ENCODE measurements at regions not wholly inside any gene's neighbourhood (a gene's known extent, or its start where the extent isn't known, plus 50 kb on each side); places are given as distances from the start of the nearest gene placed in this dataset.
A peak's percentile ranks its signal among the peaks of the same experiment; 100 is the strongest.

DNA sequence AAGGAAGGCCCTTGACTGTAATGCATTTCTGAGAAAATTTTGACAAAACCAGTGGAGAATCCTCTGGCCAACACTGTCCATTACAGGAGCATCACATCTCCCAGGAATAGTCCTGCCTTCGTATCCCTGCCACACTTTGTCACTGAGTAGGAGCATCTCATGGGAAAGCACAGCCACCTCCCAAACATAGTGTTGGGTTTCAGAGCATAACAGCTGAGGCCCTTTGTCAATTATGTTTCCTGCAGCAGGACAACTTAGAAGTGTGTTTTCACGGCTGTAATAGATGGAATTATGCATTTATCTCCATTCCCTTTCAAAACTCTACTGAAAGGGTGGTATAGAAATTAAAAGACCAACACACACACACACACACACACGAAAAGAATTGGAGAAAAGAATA, 91.1 kb upstream of the SMAD1 start:
- Mint-ChIP-seq H3K4me1 (peaks cover 20% of the 10 kb centered on the region), H3K27ac (peak overlapping the region in 1 of 3 experiments; percentile 49), H3K4me3 (no peak overlapping the region), H3K27me3 (ENCODE audit: low read depth) (peaks cover 4% of the 10 kb centered on the region), H3K36me3 (ENCODE audit: low read depth) (no peaks in the 10 kb centered on the region), H3K9me3 (no peaks in the 10 kb centered on the region)
- TF ChIP-seq, protein P1, sequence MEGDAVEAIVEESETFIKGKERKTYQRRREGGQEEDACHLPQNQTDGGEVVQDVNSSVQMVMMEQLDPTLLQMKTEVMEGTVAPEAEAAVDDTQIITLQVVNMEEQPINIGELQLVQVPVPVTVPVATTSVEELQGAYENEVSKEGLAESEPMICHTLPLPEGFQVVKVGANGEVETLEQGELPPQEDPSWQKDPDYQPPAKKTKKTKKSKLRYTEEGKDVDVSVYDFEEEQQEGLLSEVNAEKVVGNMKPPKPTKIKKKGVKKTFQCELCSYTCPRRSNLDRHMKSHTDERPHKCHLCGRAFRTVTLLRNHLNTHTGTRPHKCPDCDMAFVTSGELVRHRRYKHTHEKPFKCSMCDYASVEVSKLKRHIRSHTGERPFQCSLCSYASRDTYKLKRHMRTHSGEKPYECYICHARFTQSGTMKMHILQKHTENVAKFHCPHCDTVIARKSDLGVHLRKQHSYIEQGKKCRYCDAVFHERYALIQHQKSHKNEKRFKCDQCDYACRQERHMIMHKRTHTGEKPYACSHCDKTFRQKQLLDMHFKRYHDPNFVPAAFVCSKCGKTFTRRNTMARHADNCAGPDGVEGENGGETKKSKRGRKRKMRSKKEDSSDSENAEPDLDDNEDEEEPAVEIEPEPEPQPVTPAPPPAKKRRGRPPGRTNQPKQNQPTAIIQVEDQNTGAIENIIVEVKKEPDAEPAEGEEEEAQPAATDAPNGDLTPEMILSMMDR (IDR thresholded peaks at IDR 0.05; ENCODE audit: unreplicated experiment in 3 of 3), result no peak

DNA sequence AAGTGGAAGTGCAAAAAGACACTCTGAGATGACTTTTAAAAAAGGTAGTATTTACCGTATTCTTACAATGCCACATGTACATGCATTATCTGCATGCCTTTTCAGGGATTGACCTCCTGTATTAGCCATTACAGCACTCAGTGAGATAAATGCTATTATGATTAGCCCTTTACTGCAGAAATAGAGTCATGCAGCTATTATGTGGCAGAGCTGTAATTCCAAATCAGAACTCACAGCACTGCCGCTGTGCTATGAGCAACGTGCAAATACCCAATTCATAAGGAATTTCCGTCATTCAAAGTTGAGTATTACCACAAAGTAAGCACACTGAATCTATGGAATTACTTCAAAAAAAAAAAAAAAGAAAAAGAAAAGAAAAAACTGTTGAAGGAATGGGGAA, 92.1 kb upstream of the SMAD1 start:
- Mint-ChIP-seq H3K4me3 (no peak overlapping the region), H3K9me3 (peaks cover 7% of the 10 kb centered on the region)

DNA sequence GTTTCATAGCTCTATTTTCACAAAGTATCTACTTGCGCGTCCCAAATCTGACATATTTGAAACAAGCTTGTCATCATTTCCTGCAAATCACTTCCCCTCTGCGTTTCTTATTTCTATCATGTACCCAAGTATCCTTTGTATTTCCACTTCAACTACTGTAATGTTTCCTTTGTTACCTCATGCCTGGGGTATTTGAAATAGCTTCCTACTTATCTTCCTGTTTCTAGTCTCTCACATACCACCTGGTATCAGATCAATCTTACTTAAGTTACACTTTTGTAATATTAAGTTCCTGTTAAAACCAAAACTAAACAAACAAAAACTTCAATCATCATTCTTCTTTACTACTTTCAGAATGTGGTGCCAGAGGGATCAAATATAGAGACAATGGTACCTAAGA, 93.6 kb upstream of the SMAD1 start:
- Mint-ChIP-seq H3K36me3 (ENCODE audit: low read depth) (no peaks in the 10 kb centered on the region), H3K9me3 (peaks cover 17% of the 10 kb centered on the region), H3K27me3 (ENCODE audit: low read depth) (peaks cover 4% of the 10 kb centered on the region), H3K27ac (no peak overlapping the region), H3K4me3 (no peak overlapping the region), H3K4me1 (peaks cover 20% of the 10 kb centered on the region)
- TF ChIP-seq, protein P1 (IDR thresholded peaks at IDR 0.05; ENCODE audit: unreplicated experiment in 3 of 3), result no peak

More for the DNA sequence above, 92.1 kb upstream of the SMAD1 start:
- H3K4me1 Mint-ChIP-seq, result peaks cover 20% of the 10 kb centered on the region
- peaks cover 4% of the 10 kb centered on the region for H3K27me3 Mint-ChIP-seq (ENCODE audit: low read depth)
- H3K36me3 Mint-ChIP-seq (ENCODE audit: low read depth), result no peaks in the 10 kb centered on the region
- H3K27ac Mint-ChIP-seq, result no peak overlapping the region
- TF ChIP-seq, protein P1 (IDR thresholded peaks at IDR 0.05; ENCODE audit: unreplicated experiment in 3 of 3), result no peak

DNA sequence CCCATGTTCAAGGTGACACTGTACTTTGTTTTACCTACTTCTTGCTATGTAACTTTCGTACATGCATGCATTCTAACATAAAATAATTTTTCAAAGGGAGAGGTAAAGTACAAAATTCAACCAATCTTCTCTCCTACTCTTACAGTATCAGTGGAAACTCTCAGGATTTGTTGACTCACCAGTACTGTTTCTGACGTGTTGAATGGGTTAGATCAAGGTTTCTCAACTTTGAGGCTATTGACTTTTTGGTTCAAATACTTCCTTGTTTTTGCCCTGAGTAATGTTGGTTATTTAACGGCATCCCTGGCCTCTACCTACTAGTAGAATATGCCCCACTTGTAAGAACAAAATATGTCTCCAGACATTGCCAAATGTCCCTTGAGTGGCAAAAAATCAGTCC, 94.6 kb upstream of the SMAD1 start:
- peaks cover 20% of the 10 kb centered on the region for H3K4me1 Mint-ChIP-seq
- peaks cover 4% of the 10 kb centered on the region for H3K27me3 Mint-ChIP-seq (ENCODE audit: low read depth)
- H3K9me3 Mint-ChIP-seq, result peaks cover 20% of the 10 kb centered on the region
- no peaks in the 10 kb centered on the region for H3K36me3 Mint-ChIP-seq (ENCODE audit: low read depth)
- TF ChIP-seq, protein P1 (IDR thresholded peaks at IDR 0.05; ENCODE audit: unreplicated experiment in 3 of 3), result no peak
- H3K4me3 Mint-ChIP-seq, result no peak overlapping the region
- H3K27ac Mint-ChIP-seq, result no peak overlapping the region

DNA sequence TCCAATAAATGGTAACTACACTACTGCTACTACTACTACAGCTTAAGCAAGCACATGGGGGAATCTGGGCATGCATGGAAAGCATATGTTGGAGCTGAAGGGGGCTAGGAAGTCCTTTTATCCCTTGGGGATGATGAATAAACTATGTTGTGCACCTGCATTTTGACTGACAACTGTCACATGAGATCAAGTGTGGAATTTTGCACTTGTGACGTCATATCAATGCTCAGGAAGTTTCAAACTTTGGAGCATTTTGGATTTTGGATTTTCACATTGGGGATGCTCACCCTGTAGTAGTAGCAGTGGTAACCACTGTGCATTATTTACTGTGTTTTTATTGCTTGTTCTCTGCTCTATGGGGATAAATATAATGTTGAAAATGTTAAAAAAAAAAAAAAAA, 100.5 kb upstream of the SMAD1 start:
- H3K9me3 Mint-ChIP-seq, result peaks cover 25% of the 10 kb centered on the region
- H3K27me3 Mint-ChIP-seq (ENCODE audit: low read depth), result no peaks in the 10 kb centered on the region
- TF ChIP-seq, protein P1 (IDR thresholded peaks at IDR 0.05; ENCODE audit: unreplicated experiment in 3 of 3), result no peak
- H3K36me3 Mint-ChIP-seq (ENCODE audit: low read depth), result no peaks in the 10 kb centered on the region
- H3K4me1 Mint-ChIP-seq, result no peaks in the 10 kb centered on the region
- no peak overlapping the region for H3K27ac Mint-ChIP-seq
- no peak overlapping the region for H3K4me3 Mint-ChIP-seq

DNA sequence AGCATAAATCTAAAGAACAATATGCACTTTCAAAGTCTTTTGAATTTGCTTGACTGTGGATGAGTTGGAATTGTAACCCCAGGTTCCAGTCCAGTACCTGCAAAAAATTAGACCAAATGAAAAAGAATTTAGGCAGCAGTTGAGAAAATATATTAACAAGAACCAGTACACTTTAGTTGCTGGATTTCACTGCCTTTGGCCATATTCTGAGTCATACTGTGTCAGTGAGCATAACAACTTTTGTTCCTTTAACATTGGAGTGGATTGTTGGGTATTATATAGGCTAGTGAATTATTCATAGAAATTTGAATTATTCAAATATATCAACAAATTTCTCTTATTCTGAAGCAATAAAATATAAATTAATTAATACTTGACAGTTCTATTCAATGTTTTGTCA, 101.5 kb upstream of the SMAD1 start:
- Mint-ChIP-seq H3K36me3 (ENCODE audit: low read depth) (no peaks in the 10 kb centered on the region), H3K4me1 (no peaks in the 10 kb centered on the region), H3K27ac (no peak overlapping the region), H3K4me3 (no peak overlapping the region), H3K9me3 (peaks cover 29% of the 10 kb centered on the region), H3K27me3 (ENCODE audit: low read depth) (no peaks in the 10 kb centered on the region)
- TF ChIP-seq, protein P1 (IDR thresholded peaks at IDR 0.05; ENCODE audit: unreplicated experiment in 3 of 3), result no peak
